Glomerular endothelial cell (primary cell): ENCODE measurements at regions not wholly inside any gene's neighbourhood (a gene's known extent, or its start where the extent isn't known, plus 50 kb on each side); places are given as distances from the start of the nearest gene placed in this dataset.
"Not testable (repeated sequence)": the region's sequence is repeated elsewhere in the genome, so short reads cannot be mapped to it uniquely, and the experiment has no call there.

ENCODE experiments used
- DNase-seq: peaks from one replicate; pipeline ENCODE4 v3.0.0-alpha.2; 2011; ENCODE audit warnings: low read depth, low spot score; ENCODE audit errors: extremely low read depth

DNA sequence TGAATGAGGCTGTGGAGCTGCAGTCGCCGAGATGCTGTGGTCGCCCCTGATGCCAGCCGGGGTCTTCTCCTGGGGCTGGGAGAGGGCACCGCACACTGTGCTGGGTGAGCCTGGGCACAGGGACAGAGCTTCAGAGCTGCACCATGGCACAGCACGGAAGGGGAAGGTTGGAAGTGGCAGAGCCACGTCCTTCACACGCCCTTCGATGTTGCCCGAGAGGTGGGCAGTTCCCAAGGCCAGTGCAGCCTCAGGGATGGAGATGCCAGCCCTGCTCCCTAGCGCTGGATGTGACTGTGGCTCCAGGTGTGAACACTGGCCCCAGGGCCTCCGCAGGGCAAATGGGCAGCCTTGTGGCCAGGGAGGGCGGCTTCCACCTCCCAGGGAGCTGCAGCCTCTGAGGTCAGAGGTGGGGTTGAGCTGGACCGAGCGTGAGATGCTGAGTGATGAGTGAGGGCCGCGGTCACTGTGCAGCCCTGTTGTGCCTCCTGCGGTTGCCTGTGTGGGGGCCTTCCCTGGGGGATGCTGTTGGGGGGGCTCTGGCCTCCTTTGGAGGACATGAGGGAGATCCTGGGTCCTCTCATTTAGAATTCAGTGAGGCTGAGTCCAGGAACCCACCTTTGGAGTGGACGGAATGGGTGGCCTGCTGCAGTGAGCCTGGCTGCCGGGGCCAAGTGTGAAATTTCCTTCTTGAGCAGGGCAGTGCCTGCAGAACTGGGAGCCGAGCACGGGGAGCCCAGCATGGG is 1090.0 kb downstream of the BRD1 start:
- no peak for DNase-seq

DNA sequence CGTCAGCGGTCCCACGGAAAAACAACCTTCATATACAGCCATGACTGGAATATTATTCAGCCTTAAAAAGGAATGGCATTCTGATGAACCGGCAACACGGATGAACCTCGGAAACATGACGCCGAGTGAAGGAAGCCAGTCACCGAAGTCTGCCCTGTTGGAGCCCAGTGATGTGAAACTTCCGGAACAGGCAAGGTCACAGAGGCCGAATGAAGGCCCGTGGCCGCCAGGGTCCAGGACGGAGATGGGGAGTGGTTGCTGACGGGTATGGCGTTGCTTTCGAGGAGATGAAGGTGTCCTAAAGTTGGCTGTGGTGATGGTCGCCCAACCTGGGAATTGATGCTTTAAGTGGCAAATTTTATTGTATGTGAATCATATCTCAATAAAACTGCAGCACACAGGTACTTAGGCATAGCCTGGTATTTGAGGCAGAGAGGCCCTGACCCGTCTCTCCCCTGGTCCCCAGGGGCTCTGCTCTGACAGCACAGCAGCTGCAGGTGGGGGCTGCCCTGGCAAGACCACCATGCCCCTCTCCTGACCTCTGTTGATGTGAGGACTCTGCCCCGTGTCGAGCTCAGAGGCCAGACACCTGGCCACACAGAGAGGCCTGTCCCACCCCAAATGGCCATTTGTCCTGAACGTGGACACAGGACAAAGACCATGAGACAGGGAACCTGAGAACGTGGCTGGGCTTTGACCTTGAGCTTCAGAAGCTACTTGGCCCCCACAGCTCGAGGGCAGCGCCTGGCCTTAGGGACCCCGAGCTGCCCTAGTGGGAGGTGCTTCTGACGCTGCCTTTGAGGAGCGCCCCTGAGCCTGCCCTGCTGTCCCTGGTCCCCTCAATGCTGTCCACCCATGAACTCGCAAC is 1090.8 kb downstream of the BRD1 start:
- DNase-seq = no peak

- DNase-seq = no peak
Measured at GRCh38 chr22:48734961-48735360, 1092.7 kb downstream of the BRD1 start.

GRCh38 chr22:48734359-48734758 is 1093.3 kb downstream of the BRD1 start:
- no peak for DNase-seq

DNA sequence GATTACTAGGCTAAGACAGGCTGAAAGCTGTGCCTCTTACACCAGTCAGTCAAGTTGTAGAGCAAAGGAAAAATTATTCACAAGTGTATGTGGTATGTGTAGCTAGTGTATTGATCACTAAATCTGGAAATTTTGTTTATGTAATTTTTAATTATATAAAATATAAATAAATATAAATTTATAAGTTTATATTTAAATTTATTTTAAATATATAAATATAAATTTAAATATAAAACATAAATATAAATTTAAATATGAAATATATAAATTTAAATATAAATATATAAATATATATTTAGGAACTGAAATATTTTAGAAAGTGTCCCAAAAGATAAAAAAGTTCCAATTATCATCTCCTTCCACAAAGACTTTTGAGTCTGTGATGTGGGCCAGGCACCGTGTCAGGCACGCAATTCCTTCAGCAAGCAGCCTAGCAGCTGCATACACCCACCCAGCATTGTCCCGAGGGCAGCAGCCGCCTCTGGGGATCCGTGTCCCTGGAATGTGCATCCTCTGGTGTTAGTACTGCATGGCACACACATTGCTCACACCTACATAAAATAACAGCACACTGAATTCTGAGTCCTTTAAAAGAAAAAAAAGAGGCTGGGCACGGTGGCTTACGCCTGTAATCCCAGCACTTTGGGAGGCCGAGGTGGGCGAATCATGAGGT is 1098.0 kb downstream of the BRD1 start:
- DNase-seq = no peak

DNA sequence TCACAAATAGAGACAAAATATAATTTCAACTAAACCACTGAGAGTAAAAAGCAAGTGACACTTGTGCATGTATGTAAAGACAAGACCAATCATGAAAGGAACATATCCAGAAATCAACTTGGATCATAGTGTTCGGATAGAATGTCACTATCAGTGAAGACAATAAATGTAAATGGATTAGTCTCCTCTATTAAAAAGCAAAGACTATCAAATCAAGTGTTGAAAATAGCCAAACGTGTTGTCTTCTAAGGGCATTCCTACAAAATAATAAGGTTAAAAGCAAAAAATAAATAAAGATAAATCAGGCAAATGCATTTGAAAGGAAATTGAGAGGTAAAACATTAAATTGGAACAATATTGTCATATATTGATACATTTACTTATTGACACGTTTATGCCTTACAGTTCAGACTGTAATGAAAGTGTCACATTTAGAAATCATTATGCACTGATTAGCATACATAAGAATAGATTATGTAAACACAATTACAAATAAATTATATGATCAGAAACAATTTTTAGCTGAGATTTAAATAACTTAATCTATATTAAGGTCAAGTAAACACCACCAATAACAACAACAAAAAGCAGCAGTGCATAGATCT is 1100.1 kb downstream of the BRD1 start:
- DNase-seq = no peak

DNA sequence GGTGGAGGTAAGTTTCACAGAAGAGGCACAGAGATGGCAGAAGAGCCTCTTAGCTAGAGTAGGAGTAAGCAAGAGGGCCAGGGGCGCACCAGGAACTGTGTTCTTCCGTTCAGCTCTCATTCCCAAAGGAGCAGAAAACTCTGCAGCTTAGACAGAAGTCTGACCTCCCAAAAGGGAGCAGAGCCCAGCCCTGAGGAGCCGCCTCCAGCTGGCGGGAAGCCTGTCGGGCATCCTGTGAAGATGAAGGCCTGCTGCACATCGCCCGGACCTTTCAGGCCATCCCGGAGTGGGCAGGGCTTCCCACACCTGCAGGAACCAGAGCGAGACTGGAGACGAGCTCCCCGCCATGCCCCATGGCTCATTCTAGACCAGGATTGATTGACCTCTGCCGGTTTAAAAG is 1102.8 kb downstream of the BRD1 start:
- no peak for DNase-seq

DNA sequence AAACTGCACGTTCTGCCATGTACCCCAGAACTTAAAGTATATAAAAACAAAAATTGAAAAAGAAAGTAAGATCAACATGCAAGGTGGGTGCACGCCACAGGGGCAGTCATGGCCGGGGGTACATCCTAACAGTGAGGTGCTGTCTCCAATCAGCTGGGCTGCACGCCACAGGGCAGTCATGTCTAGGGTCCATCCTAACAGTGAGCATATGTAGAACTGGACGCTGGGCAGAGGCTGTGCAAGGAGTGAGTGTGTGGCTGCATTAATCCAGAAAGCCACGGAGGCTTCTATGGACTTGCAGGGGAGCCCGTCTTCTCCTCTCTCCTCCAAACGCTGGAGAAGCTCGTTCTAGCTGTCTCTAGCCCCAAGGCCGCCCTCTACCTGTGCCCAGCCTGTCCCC is 1105.0 kb downstream of the BRD1 start:
- no peak for DNase-seq

DNA sequence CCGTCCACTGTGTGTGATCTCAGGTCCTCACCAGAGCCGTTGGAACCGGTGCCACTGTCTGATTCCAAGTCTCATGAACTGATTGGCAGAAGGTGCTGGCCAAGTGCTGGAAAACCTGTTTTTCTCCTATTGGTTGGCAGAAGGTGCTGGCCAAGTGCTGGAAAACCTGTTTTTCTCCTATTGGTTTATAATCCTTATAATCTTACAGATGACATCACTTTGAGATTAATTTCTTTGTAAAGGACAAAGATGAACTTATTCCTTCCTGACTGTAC is 1106.3 kb downstream of the BRD1 start:
- no peak for DNase-seq

- no peak for DNase-seq
Measured at GRCh38 chr22:48720662-48721394, 1106.8 kb downstream of the BRD1 start.

DNA sequence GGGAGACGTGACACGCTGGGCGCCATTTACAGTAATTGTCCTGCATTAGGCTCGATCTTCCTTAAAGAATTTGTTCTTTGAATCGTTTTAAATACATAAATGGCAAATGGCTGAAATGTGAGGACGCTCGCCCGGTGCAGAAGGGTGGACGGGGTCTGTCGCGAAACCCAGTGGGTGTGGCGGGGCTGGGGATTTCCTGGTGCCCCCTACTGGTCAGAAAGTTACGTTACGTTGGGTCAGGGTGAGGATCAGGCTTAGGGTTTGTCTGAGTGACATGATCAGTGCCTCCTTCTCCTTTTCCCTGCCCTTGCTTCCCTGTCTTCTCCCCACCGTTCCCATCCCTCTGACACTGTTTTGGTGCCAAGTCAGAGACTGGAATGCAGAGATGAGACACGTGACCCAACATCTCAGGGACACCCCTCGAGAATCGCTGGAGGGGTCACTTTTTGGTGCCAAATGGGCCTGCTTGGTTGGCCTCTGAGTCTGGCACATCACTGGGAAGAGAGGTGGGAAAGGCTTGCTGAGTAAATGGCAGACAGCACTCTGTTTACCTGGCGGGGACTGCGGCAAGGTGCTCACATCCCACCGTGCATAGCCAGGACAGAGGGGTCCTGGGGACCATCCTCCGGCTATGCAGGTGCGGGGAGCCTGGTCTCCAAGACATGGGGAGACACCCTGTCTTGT is 1107.6 kb downstream of the BRD1 start:
- DNase-seq = no peak

DNA sequence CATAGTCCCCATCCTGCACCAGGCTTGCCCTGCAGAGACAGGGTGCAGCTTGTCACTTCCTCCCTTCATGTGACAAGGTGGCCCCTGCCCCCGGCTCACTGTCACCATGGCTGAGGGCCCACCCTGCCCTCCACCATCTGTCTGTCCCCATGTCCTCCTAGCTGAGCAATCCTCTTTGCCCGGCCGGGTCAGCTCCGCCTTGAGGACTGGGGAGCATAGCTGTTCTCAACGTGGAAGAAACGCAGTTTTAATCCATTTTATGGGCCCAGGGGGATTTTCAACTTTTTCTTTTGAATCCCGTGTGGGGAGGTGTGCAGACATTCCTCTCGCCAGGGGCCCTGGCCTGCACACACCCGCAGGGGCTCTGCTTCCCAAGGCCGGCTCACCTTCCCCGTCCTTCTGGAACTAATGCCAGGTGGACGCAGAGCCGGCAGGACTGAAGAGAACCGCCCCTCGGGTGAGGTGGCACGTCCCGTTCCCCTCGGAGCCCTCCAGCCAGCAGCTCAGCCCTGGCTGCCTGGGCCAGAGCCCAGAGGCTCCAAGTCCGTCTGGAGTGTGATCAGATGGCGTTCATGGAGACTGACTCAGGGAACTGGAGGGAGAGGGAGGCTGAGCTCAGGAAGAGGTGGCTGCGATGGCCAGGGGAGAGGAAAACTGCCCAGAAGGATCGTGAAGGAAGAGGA is 1108.7 kb downstream of the BRD1 start:
- no peak for DNase-seq

DNA sequence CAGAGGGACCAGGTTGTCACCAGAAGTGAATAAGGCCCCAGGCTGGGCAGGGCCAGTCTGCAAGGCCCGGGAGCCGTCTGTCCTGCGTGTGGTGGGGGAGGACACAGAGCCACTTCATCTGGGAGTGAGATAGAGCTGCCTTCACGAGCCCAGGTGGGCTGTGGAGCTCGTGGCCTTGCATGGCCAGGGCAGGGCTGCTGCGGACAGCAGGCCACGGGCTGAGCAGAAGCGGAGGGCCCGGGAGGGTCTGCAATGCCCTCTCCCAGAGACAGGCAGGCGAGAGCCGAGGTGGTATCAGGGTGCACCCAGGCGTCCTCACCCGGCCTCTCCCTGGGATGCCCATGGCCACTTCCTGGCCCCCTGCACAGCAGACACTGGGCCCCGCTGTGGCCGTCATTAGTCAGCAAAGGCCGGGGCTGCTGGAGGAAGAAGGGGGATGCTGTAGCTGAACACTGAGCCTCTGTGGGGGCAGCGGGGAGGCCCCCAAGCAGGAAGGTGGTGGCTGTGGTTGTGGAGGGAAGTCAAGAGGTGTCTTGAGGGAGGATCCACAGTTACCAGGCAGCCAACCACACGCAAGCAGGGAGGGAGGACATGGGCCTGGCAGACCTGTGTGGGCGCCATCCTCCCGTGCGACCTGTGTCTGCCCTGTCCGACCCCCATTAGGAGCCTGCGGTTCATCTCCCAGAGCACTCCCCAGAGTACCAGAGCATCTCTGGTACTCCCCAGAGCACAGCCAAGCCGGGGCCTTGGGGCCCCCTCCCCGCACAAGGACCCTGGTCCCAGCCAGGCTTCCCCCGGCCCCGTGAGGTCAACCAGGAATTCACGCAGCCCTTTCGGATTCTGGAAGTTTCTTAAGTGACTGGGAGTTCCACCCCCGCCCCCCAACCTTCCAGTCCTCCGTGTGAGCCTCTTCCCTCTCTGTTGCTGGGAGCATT is 1109.5 kb downstream of the BRD1 start:
- no peak for DNase-seq

- DNase-seq = no peak
Measured at GRCh38 chr22:48717076-48717810, 1110.4 kb downstream of the BRD1 start.

GRCh38 chr22:48716154-48716553 is 1111.5 kb downstream of the BRD1 start:
- DNase-seq = not testable (repeated sequence)

- no peak for DNase-seq
Measured at GRCh38 chr22:48715511-48715910, 1112.2 kb downstream of the BRD1 start.

DNA sequence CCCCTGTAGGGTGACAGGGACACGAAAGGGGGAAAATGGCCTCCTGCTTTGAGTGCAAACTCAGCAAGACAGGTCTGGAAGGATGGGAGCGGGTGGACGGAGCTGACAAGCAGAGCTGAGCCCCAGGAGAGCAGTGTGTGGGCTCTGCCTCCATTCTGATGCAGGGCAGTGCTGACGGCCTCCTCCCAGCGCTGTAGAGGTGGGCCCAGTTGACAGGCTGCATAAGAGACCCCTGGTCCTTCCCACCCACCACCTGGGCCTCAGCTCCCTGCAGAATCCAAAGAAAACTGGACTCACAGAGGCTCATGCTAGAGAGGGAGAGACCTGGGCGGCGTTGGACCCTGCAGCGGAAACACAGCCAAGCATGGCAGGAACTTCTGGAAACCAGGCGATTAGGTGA is 1113.4 kb downstream of the BRD1 start:
- DNase-seq = no peak
